WTC11 (cell line): ENCODE measurements at regions not wholly inside any gene's neighbourhood (a gene's known extent, or its start where the extent isn't known, plus 50 kb on each side); places are given as distances from the start of the nearest gene placed in this dataset.

ENCODE experiments used
- ATAC-seq: fragments of 200-7000 bp; cut with Tn5 transposase; 2 replicates; pipeline ENCODE4 v1.10.0; 2021; ENCODE audit warnings: mild to moderate bottlenecking, moderate library complexity
- CTCF ChIA-PET: fragments of 300-600 bp; sonication (Branson Sonifier 250); formaldehyde crosslinking; loops from one replicate; lab custom pipeline; 2021; ENCODE audit warnings: antibody characterized with exemption; lab: Charles Lee
- POLR2A ChIA-PET: fragments of 350-600 bp; sonication (Branson Sonifier 250); formaldehyde crosslinking; loops from one replicate; lab custom pipeline; 2021; ENCODE audit warnings: antibody characterized with exemption; lab: Charles Lee
- DNase-seq: peaks from one replicate; pipeline ENCODE4 v3.0.0; 2021; ENCODE audit warnings: low spot score
- H3K27ac Mint-ChIP-seq: 2 replicates; pipeline ENCODE4 v1.8.0; 2021; ENCODE audit warnings: mixed read lengths
- H3K27me3 Mint-ChIP-seq: 2 replicates; pipeline ENCODE4 v1.8.0; 2021; ENCODE audit warnings: low read depth, mild to moderate bottlenecking, moderate library complexity, mixed read lengths
- H3K36me3 Mint-ChIP-seq: 2 replicates; pipeline ENCODE4 v1.8.0; 2021; ENCODE audit warnings: mixed read lengths
- H3K4me1 Mint-ChIP-seq: 2 replicates; pipeline ENCODE4 v1.8.0; 2022; ENCODE audit warnings: mixed read lengths
- H3K4me3 Mint-ChIP-seq: 2 replicates; pipeline ENCODE4 v1.8.0; 2021; ENCODE audit warnings: mild to moderate bottlenecking, moderate library complexity, mixed read lengths
- H3K9me3 Mint-ChIP-seq: 2 replicates; pipeline ENCODE4 v1.8.0; 2021; ENCODE audit warnings: mixed read lengths
- AFF4 ChIP-seq: sonication (generic); formaldehyde crosslinking; IDR thresholded peaks from 2 replicates; pipeline ENCODE4 v1.8.1; 2023; ENCODE audit warnings: mild to moderate bottlenecking, missing genetic modification reagents, borderline replicate concordance
- ATF1 ChIP-seq: sonication (generic); formaldehyde crosslinking; IDR thresholded peaks from 2 replicates; pipeline ENCODE4 v1.8.1; 2023; ENCODE audit warnings: mild to moderate bottlenecking, moderate library complexity, missing genetic modification reagents
- ATF3 ChIP-seq: sonication (generic); formaldehyde crosslinking; conservative IDR thresholded peaks from 2 replicates; pipeline ENCODE4 v1.8.1; 2022; ENCODE audit warnings: mild to moderate bottlenecking, missing genetic modification reagents
- MAX ChIP-seq: sonication (generic); formaldehyde crosslinking; IDR thresholded peaks from 2 replicates; pipeline ENCODE4 v1.8.0; 2022; ENCODE audit warnings: mild to moderate bottlenecking, missing genetic modification reagents
- NR2C2 ChIP-seq: sonication (generic); formaldehyde crosslinking; IDR thresholded peaks from 2 replicates; pipeline ENCODE4 v1.8.0; 2022; ENCODE audit warnings: mild to moderate bottlenecking, missing genetic modification reagents
- PRDM15 ChIP-seq: sonication (generic); formaldehyde crosslinking; IDR thresholded peaks from 2 replicates; pipeline ENCODE4 v1.8.0; 2022; ENCODE audit warnings: missing genetic modification reagents
- SMAD3 ChIP-seq: sonication (generic); formaldehyde crosslinking; IDR thresholded peaks from 2 replicates; pipeline ENCODE4 v1.8.0; 2022; ENCODE audit warnings: missing genetic modification reagents, mild to moderate bottlenecking, borderline replicate concordance
- SP1 ChIP-seq: sonication (generic); formaldehyde crosslinking; conservative IDR thresholded peaks from 2 replicates; pipeline ENCODE4 v1.8.1; 2022; ENCODE audit warnings: missing genetic modification reagents
- ZNF219 ChIP-seq: sonication (generic); formaldehyde crosslinking; IDR thresholded peaks from 2 replicates; pipeline ENCODE4 v1.8.0; 2023; ENCODE audit warnings: missing genetic modification reagents, mild to moderate bottlenecking, borderline replicate concordance
- ZNF263 ChIP-seq: sonication (generic); formaldehyde crosslinking; IDR thresholded peaks from 2 replicates; pipeline ENCODE4 v1.8.1; 2022; ENCODE audit warnings: low read depth, mild to moderate bottlenecking, moderate library complexity, missing genetic modification reagents
- ZNF281 ChIP-seq: sonication (generic); formaldehyde crosslinking; IDR thresholded peaks from 2 replicates; pipeline ENCODE4 v1.8.0; 2023; ENCODE audit warnings: mild to moderate bottlenecking, missing genetic modification reagents
- ZNF416 ChIP-seq: fragments of 250-450 bp; sonication (Bioruptor Pico); IDR thresholded peaks from 2 replicates; pipeline ENCODE4 v1.9.0; 2021; ENCODE audit warnings: mild to moderate bottlenecking, inconsistent platforms
- TF ChIP-seq, protein P1 (sequence below): sonication (generic); formaldehyde crosslinking; IDR thresholded peaks from 2 replicates; pipeline ENCODE4 v1.8.0; 2022; ENCODE audit warnings: mild to moderate bottlenecking, missing genetic modification reagents
- TF ChIP-seq, protein P2 (sequence below): sonication (generic); formaldehyde crosslinking; IDR thresholded peaks from 2 replicates; pipeline ENCODE4 v1.8.1; 2022; ENCODE audit warnings: mild to moderate bottlenecking, missing genetic modification reagents, moderate library complexity, borderline replicate concordance
- TF ChIP-seq, protein P3 (sequence below): fragments of 250-450 bp; sonication (Bioruptor Pico); conservative IDR thresholded peaks from 2 replicates; pipeline ENCODE4 v1.9.0; 2021; ENCODE audit warnings: mild to moderate bottlenecking

DNA sequence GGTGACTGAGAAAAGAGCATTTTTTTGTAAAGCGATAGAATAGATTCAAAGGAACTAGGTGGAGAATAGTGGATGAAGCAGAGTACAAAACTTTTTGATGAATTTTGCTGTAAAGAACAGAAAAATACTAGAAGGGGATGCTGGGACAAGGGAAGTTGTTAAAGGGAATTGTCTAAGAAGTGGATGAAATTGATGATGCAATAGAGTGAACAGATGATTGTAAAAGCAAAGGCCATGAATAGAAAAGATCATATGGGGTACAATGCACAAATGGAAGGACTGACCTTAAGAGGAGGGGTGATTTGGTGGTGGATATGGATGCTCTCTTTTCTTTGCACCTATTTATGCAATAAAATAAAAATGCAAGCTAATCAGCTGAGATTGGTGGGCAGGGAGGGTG is 262.7 kb upstream of the MAD2L1 start:
- H3K9me3 Mint-ChIP-seq: no peaks in the 10 kb centered on the region
- CTCF ChIA-PET: no interaction called here
- POLR2A ChIA-PET: no interaction called here
- no peak for ATAC-seq
- H3K27me3 Mint-ChIP-seq: no peaks in the 10 kb centered on the region
- no peak overlapping the region for H3K27ac Mint-ChIP-seq
- no peaks in the 10 kb centered on the region for H3K36me3 Mint-ChIP-seq
- no peak for TF ChIP-seq ATF1 (CRISPR knock-in tag)
- TF ChIP-seq SMAD3 (CRISPR knock-in tag): no peak
- TF ChIP-seq SP1: no peak
- TF ChIP-seq, protein P1, sequence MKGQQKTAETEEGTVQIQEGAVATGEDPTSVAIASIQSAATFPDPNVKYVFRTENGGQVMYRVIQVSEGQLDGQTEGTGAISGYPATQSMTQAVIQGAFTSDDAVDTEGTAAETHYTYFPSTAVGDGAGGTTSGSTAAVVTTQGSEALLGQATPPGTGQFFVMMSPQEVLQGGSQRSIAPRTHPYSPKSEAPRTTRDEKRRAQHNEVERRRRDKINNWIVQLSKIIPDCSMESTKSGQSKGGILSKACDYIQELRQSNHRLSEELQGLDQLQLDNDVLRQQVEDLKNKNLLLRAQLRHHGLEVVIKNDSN (CRISPR knock-in tag): no peak
- no peak for TF ChIP-seq PRDM15 (CRISPR knock-in tag)
- no peak for TF ChIP-seq ZNF263
- no peak for TF ChIP-seq ZNF219 (CRISPR knock-in tag)
- TF ChIP-seq NR2C2 (CRISPR knock-in tag): no peak
- TF ChIP-seq, protein P2, sequence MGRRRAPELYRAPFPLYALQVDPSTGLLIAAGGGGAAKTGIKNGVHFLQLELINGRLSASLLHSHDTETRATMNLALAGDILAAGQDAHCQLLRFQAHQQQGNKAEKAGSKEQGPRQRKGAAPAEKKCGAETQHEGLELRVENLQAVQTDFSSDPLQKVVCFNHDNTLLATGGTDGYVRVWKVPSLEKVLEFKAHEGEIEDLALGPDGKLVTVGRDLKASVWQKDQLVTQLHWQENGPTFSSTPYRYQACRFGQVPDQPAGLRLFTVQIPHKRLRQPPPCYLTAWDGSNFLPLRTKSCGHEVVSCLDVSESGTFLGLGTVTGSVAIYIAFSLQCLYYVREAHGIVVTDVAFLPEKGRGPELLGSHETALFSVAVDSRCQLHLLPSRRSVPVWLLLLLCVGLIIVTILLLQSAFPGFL (CRISPR knock-in tag): no peak
- TF ChIP-seq AFF4 (CRISPR knock-in tag): no peak
- no peak for TF ChIP-seq ZNF281 (CRISPR knock-in tag)
- TF ChIP-seq MAX (CRISPR knock-in tag): no peak
- TF ChIP-seq, protein P3, sequence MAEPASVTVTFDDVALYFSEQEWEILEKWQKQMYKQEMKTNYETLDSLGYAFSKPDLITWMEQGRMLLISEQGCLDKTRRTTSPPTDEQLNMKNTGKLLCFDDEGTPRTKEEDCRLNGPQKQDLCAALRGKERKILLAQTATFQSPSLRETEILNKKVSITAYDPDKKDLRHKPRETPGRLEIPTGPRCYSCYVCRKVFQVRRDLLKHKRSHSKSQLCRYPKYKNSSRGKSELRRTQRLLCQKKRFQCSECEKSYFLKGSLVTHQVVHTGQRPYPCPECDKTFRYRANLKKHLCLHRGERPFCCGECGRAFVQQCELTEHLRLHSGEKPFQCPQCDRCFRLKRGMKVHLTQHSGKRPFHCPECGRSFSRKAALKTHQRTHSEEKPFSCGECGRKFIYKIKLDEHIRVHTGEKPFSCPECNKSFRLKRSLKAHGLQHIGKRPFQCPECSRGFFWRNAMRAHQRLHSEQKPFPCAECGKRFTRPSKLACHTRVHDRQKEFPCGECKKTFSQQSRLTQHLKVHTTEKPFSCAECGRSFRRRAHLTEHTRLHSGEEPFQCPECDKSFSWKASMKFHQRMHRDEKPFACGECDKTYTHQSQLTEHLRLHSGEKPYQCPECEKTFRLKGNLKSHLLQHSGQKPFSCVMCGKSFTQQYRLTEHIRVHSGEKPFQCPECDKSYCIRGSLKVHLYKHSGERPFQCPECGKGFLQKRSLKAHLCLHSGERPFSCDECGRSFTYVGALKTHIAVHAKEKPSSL (CRISPR knock-in tag): no peak
- TF ChIP-seq ZNF416 (CRISPR knock-in tag): no peak
- TF ChIP-seq ATF3 (CRISPR knock-in tag): no peak
- DNase-seq: no peak
- no peak overlapping the region for H3K4me3 Mint-ChIP-seq
- peaks cover 11% of the 10 kb centered on the region for H3K4me1 Mint-ChIP-seq
